Sigmoid colon (tissue), 6 donors: ENCODE measurements at regions not wholly inside any gene's neighbourhood (a gene's known extent, or its start where the extent isn't known, plus 50 kb on each side); places are given as distances from the start of the nearest gene placed in this dataset.

Source experiments
- DNase-seq: peaks from one replicate; pipeline ENCODE4 v3.0.0-alpha.2; 2019
- H3K27ac ChIP-seq, 4 donors: fragments of 200-600 bp; sonication (generic); one replicate each; pipeline ENCODE4 v1.5.1; 2016 to 2019; ENCODE audit warnings: mild to moderate bottlenecking in 1 of 4
- H3K27me3 ChIP-seq, 3 donors: fragments of 200-600 bp; sonication (generic); one replicate each; pipeline ENCODE4 v1.5.1; 2019; ENCODE audit warnings: mild to moderate bottlenecking in 1 of 3
- H3K36me3 ChIP-seq, 4 donors: fragments of 200-600 bp; sonication (generic); one replicate each; pipeline ENCODE4 v1.5.1; 2016 to 2019
- H3K4me1 ChIP-seq, 4 donors: fragments of 200-600 bp; sonication (generic); one replicate each; pipeline ENCODE4 v1.5.1; 2017 to 2019
- H3K4me3 ChIP-seq, 4 donors: fragments of 200-600 bp; sonication (generic); one replicate each; pipeline ENCODE4 v1.5.1; 2017 to 2019; ENCODE audit warnings: mild to moderate bottlenecking in 2 of 4, moderate library complexity in 1 of 4
- H3K9me3 ChIP-seq, 4 donors: fragments of 200-600 bp in 3 of 4; sonication (generic) in 3 of 4; one replicate each; pipeline versions ENCODE4 v1.5.1 to v1.6.1; 2013 to 2019
- CTCF ChIP-seq, 4 experiments: fragments of 450-650 bp in 3 of 4; fragments of 200-600 bp in 1 of 4; IDR thresholded peaks; one replicate each; pipeline ENCODE4 v1.5.1; 2016 to 2019; ENCODE audit warnings: antibody characterized with exemption in 4 of 4, mild to moderate bottlenecking in 3 of 4, moderate library complexity in 2 of 4
- EP300 ChIP-seq, 4 donors: sonication (generic); formaldehyde crosslinking; IDR thresholded peaks; one replicate each; pipeline ENCODE4 v1.6.1; 2017; ENCODE audit warnings: antibody characterized with exemption in 4 of 4
- POLR2A ChIP-seq, 2 donors: fragments of 450-650 bp; IDR thresholded peaks; one replicate each; pipeline ENCODE4 v1.6.1; 2016; ENCODE audit warnings: antibody characterized with exemption in 2 of 2, mild to moderate bottlenecking in 2 of 2, moderate library complexity in 2 of 2
- POLR2AphosphoS5 ChIP-seq, 4 donors: sonication (generic); formaldehyde crosslinking; IDR thresholded peaks; one replicate each; pipeline ENCODE4 v1.6.1; 2017; ENCODE audit warnings: antibody characterized with exemption in 4 of 4
- WGBS, 2 donors: extraction: QIAGEN DNeasy Blood & Tissue Kit; methylation state at CpG; one replicate each; pipeline ENCODE4 v1.1.7; 2013; 5-methylcytosine and 5-hydroxymethylcytosine counted together
- intact Hi-C: fragments of 100-400 bp; cut with DNase I; formaldehyde crosslinking; loops from one replicate; pipeline ENCODE4 v1.15.1; 2023
- donor health status: healthy with polysubstance abuse.
- donor health status: healthy.

GRCh38 chr9:26319859-26320258 is 572.7 kb downstream of the CAAP1 start:
- Histone ChIP-seq H3K27ac (no peak overlapping the region), H3K27me3 (no peaks in the 10 kb centered on the region), H3K36me3 (no peaks in the 10 kb centered on the region), H3K9me3 (no peaks in the 10 kb centered on the region), H3K4me1 (peaks cover 0 to 13% (median 6%) of the 10 kb centered on the region in 4 donors), H3K4me3 (no peak overlapping the region)
- no peak for DNase-seq
- intact Hi-C loops: loop anchor here (10.0 kb wide), 1 partner anchor 355 kb away; no protein-coding TSS in a partner anchor
- 82 to 85% methylated on average over 3 of the region's 3 CpGs for WGBS, 2 donors
- TF ChIP-seq POLR2AphosphoS5 (IDR thresholded peaks at IDR 0.05) (no peak), POLR2A (IDR thresholded peaks at IDR 0.05) (no peak), EP300 (IDR thresholded peaks at IDR 0.05) (no peak), CTCF (IDR thresholded peaks at IDR 0.05) (no peak)

GRCh38 chr9:26313108-26313507 is 579.5 kb downstream of the CAAP1 start:
- Histone ChIP-seq H3K27ac (no peak overlapping the region), H3K9me3 (no peaks in the 10 kb centered on the region), H3K4me1 (no peaks in the 10 kb centered on the region), H3K36me3 (no peaks in the 10 kb centered on the region), H3K4me3 (no peak overlapping the region), H3K27me3 (no peaks in the 10 kb centered on the region)
- intact Hi-C loops: no loop called here
- WGBS, 2 donors: 61 to 82% methylated on average over 1 of the region's 1 CpG
- no peak for TF ChIP-seq CTCF (IDR thresholded peaks at IDR 0.05)
- DNase-seq: no peak

- Histone ChIP-seq H3K27me3 (no peaks in the 10 kb centered on the region), H3K27ac (no peak overlapping the region), H3K36me3 (no peaks in the 10 kb centered on the region), H3K4me3 (no peak overlapping the region), H3K9me3 (no peaks in the 10 kb centered on the region), H3K4me1 (no peaks in the 10 kb centered on the region)
- intact Hi-C loops: no loop called here
- no peak for DNase-seq
- TF ChIP-seq CTCF (IDR thresholded peaks at IDR 0.05): no peak
- TF ChIP-seq EP300 (IDR thresholded peaks at IDR 0.05): no peak
- no peak for TF ChIP-seq POLR2A (IDR thresholded peaks at IDR 0.05)
- TF ChIP-seq POLR2AphosphoS5 (IDR thresholded peaks at IDR 0.05): no peak
- WGBS, 2 donors: 74 to 89% methylated on average over 2 of the region's 2 CpGs
These were observed 581.1 kb downstream of the CAAP1 start for GRCh38 chr9:26311463-26311995.

- intact Hi-C loops: no loop called here
- TF ChIP-seq EP300 (IDR thresholded peaks at IDR 0.05): no peak
- TF ChIP-seq POLR2A (IDR thresholded peaks at IDR 0.05): no peak
- no peak for TF ChIP-seq POLR2AphosphoS5 (IDR thresholded peaks at IDR 0.05)
- no peak for TF ChIP-seq CTCF (IDR thresholded peaks at IDR 0.05)
These were observed 582.3 kb downstream of the CAAP1 start for GRCh38 chr9:26310294-26310693.

GRCh38 chr9:26308328-26308727 is 584.3 kb downstream of the CAAP1 start:
- no peaks in the 10 kb centered on the region for H3K9me3 ChIP-seq
- H3K36me3 ChIP-seq: no peaks in the 10 kb centered on the region
- no peak overlapping the region for H3K4me3 ChIP-seq
- H3K4me1 ChIP-seq: no peaks in the 10 kb centered on the region
- TF ChIP-seq POLR2AphosphoS5 (IDR thresholded peaks at IDR 0.05) (no peak), POLR2A (IDR thresholded peaks at IDR 0.05) (no peak)
- no peak for DNase-seq
- WGBS, 2 donors: 78 to 82% methylated on average over 1 of the region's 1 CpG
- H3K27me3 ChIP-seq: no peaks in the 10 kb centered on the region
- no peak overlapping the region for H3K27ac ChIP-seq
- intact Hi-C loops: no loop called here

More at GRCh38 chr9:26310294-26310693, 582.3 kb downstream of the CAAP1 start:
- Histone ChIP-seq H3K9me3 (no peaks in the 10 kb centered on the region), H3K4me1 (no peaks in the 10 kb centered on the region), H3K27ac (no peak overlapping the region), H3K4me3 (no peak overlapping the region), H3K27me3 (no peaks in the 10 kb centered on the region), H3K36me3 (no peaks in the 10 kb centered on the region)
- DNase-seq: no peak
- WGBS, 2 donors: 58 to 72% methylated on average over 3 of the region's 3 CpGs
